Memory B cell (primary cell): ENCODE measurements at regions not wholly inside any gene's neighbourhood (a gene's known extent, or its start where the extent isn't known, plus 50 kb on each side); places are given as distances from the start of the nearest gene placed in this dataset.
"Not testable (repeated sequence)": the region's sequence is repeated elsewhere in the genome, so short reads cannot be mapped to it uniquely, and the experiment has no call there.

Experiments
- ATAC-seq: fragments of 150-1000 bp; cut with Tn5 transposase; 2 replicates; pipeline ENCODE4 v1.10.0; 2021; ENCODE audit warnings: low read depth, mild to moderate bottlenecking, moderate library complexity
- DNase-seq, 2 donors: peaks; one replicate each; pipeline ENCODE4 v3.0.0; 2022; ENCODE audit warnings: low spot score in 2 of 2
- H3K27ac Mint-ChIP-seq: one replicate; pipeline ENCODE4 v1.8.0; 2022; ENCODE audit warnings: mild to moderate bottlenecking, moderate library complexity, mixed read lengths
- H3K27me3 Mint-ChIP-seq: one replicate; pipeline ENCODE4 v1.8.0; 2022; ENCODE audit warnings: mixed read lengths
- H3K36me3 Mint-ChIP-seq: one replicate; pipeline ENCODE4 v1.8.0; 2022; ENCODE audit warnings: mild to moderate bottlenecking, mixed read lengths
- H3K4me1 Mint-ChIP-seq: one replicate; pipeline ENCODE4 v1.8.0; 2022; ENCODE audit warnings: mixed read lengths
- H3K4me3 Mint-ChIP-seq: one replicate; pipeline ENCODE4 v1.8.0; 2022; ENCODE audit warnings: mild to moderate bottlenecking, moderate library complexity, mixed read lengths
- H3K9me3 Mint-ChIP-seq: one replicate; pipeline ENCODE4 v1.8.0; 2022; ENCODE audit warnings: mixed read lengths

- ATAC-seq (no peak), DNase-seq (no peak)
- peaks cover 2% of the 10 kb centered on the region for H3K4me1 Mint-ChIP-seq
- H3K36me3 Mint-ChIP-seq: no peaks in the 10 kb centered on the region
- H3K27ac Mint-ChIP-seq: no peak overlapping the region
- peaks cover 4% of the 10 kb centered on the region for H3K9me3 Mint-ChIP-seq
- no peak overlapping the region for H3K4me3 Mint-ChIP-seq
- H3K27me3 Mint-ChIP-seq: peaks cover 3% of the 10 kb centered on the region
Observed at GRCh38 chr7:101723835-101724234, 93.6 kb upstream of the CUX1 start.

DNA sequence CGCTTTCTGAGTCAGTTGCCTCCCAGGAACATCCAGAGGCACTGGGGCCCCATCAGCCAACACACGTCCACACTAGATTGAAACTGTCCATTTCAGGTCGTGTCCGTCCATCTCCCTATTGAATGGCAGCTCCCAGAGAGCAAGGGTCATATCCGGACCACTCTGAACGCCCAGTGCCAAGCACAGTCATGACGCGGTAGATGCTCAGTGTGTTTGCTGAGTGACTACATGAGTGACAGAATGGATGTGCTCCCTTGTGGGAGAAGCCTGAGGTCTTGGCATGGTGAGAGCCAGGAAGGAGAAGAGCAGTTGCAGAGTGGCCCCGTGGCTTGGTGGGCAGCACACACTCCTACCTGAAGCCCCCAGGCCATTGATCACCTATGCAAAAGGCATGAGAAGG is 92.5 kb upstream of the CUX1 start:
- DNase-seq (no peak), ATAC-seq (no peak)
- no peak overlapping the region for H3K4me3 Mint-ChIP-seq
- H3K27me3 Mint-ChIP-seq: no peaks in the 10 kb centered on the region
- H3K27ac Mint-ChIP-seq: no peak overlapping the region
- peaks cover 2% of the 10 kb centered on the region for H3K4me1 Mint-ChIP-seq
- peaks cover 4% of the 10 kb centered on the region for H3K9me3 Mint-ChIP-seq
- H3K36me3 Mint-ChIP-seq: no peaks in the 10 kb centered on the region

GRCh38 chr7:101725921-101726320 is 91.5 kb upstream of the CUX1 start:
- Mint-ChIP-seq H3K27ac (no peak overlapping the region), H3K9me3 (peaks cover 4% of the 10 kb centered on the region), H3K4me3 (no peak overlapping the region), H3K36me3 (no peaks in the 10 kb centered on the region), H3K4me1 (peaks cover 2% of the 10 kb centered on the region), H3K27me3 (no peaks in the 10 kb centered on the region)
- DNase-seq (no peak), ATAC-seq (no peak)

GRCh38 chr7:101727184-101727583 is 90.2 kb upstream of the CUX1 start:
- Mint-ChIP-seq H3K36me3 (no peaks in the 10 kb centered on the region), H3K9me3 (peaks cover 4% of the 10 kb centered on the region), H3K27ac (no peak overlapping the region), H3K4me3 (no peak overlapping the region), H3K27me3 (peaks cover 4% of the 10 kb centered on the region), H3K4me1 (peaks cover 2% of the 10 kb centered on the region)
- DNase-seq (no peak), ATAC-seq (no peak)

DNA sequence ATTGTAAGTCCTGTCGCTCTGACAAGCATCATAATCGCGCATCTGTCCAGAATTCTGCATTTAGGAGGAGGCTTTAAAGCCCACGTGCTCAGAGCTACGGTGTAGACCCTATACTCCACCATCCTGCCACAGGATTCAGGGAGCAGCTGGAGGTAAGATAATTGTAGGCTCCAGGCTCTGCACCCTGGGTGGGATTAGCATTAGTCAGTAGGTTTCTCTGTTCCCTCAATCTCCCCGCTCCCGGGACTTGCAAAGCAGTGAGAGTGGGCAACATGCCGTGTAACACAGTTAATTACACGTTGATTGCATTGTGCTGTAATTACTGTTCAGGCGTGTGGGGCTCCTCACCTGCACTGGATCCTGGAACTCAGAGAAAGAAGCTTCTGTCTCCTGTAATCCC is 89.3 kb upstream of the CUX1 start:
- Mint-ChIP-seq H3K36me3 (no peaks in the 10 kb centered on the region), H3K4me1 (peaks cover 2% of the 10 kb centered on the region), H3K9me3 (peaks cover 4% of the 10 kb centered on the region), H3K27me3 (peaks cover 4% of the 10 kb centered on the region), H3K27ac (no peak overlapping the region), H3K4me3 (no peak overlapping the region)
- ATAC-seq: no peak
- no peak for DNase-seq

GRCh38 chr7:101728873-101729240 is 88.6 kb upstream of the CUX1 start:
- H3K27ac Mint-ChIP-seq, H3K27me3 Mint-ChIP-seq, DNase-seq, H3K36me3 Mint-ChIP-seq, H3K4me1 Mint-ChIP-seq, H3K4me3 Mint-ChIP-seq, H3K9me3 Mint-ChIP-seq, ATAC-seq: not testable (repeated sequence)

DNA sequence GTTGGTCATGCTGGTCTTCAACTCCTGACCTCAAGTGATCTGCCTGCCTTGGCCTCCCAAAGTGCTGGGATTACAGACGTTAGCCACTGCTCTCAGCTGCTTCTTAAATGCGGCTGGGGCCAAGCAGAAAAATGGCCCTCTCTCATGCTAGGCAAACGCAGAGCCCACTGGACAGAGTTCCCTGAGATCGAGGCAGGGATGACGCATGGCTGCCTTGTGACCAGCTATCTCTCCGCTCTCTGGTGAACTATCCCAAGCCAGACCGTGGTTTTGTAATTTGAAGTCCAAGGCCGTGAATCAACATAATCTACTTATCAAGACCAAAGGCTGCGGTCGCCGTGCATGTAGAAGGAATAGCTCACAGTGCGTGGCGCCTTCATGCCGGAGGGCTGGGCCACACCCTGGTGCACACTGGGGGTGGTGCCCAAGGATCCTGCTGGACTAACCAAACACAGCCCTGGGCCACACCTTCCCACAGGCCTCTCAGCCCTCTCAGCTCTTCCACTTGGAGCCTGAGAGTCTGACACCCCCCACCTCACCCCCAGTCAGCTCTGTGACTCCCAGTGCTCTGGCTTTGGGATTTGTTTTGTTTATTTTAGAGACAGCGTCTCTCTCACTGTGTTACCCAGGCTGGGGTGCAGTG is 88.1 kb upstream of the CUX1 start:
- no peak for ATAC-seq
- no peaks in the 10 kb centered on the region for H3K36me3 Mint-ChIP-seq
- H3K9me3 Mint-ChIP-seq: no peaks in the 10 kb centered on the region
- H3K27me3 Mint-ChIP-seq: peaks cover 4% of the 10 kb centered on the region
- no peak for DNase-seq
- H3K27ac Mint-ChIP-seq: no peak overlapping the region
- no peak overlapping the region for H3K4me3 Mint-ChIP-seq
- peaks cover 2% of the 10 kb centered on the region for H3K4me1 Mint-ChIP-seq

- peaks cover 7% of the 10 kb centered on the region for H3K27me3 Mint-ChIP-seq
- no peaks in the 10 kb centered on the region for H3K9me3 Mint-ChIP-seq
- peaks cover 2% of the 10 kb centered on the region for H3K36me3 Mint-ChIP-seq
- no peak for DNase-seq
- no peak for ATAC-seq
- peaks cover 2% of the 10 kb centered on the region for H3K4me1 Mint-ChIP-seq
- no peak overlapping the region for H3K27ac Mint-ChIP-seq
- no peak overlapping the region for H3K4me3 Mint-ChIP-seq
Observed at GRCh38 chr7:101731502-101732084, 85.8 kb upstream of the CUX1 start.

- no peak for DNase-seq
- Mint-ChIP-seq H3K27ac (no peak overlapping the region), H3K27me3 (peaks cover 7% of the 10 kb centered on the region), H3K4me1 (no peaks in the 10 kb centered on the region), H3K4me3 (peak overlapping the region; percentile 57), H3K9me3 (no peaks in the 10 kb centered on the region), H3K36me3 (peaks cover 2% of the 10 kb centered on the region)
- ATAC-seq: peak; percentile 29
Observed at GRCh38 chr7:101733713-101734475, 83.5 kb upstream of the CUX1 start.

DNA sequence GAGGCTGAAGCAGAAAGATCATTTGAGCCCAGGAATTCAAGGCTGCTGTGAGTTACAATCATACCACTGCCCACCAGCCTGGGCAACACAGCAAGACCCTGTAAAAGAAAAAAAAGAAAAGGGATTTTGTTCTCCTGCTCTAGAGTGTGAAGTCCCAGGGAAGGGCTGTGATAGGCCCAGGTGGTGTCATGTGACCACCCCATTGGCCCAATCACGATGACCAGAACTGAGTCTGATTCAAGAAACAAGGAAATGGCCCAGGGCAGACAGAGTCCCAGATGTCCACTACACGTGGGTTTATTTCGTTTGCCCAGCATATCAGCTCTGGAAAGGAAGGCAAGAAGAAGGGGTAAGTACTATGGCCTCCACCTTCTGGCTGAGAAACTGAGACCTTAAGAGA is 81.3 kb upstream of the CUX1 start:
- peaks cover 14% of the 10 kb centered on the region for H3K4me1 Mint-ChIP-seq
- no peaks in the 10 kb centered on the region for H3K9me3 Mint-ChIP-seq
- no peak for DNase-seq
- H3K27ac Mint-ChIP-seq: no peak overlapping the region
- ATAC-seq: no peak
- peaks cover 5% of the 10 kb centered on the region for H3K27me3 Mint-ChIP-seq
- peaks cover 2% of the 10 kb centered on the region for H3K36me3 Mint-ChIP-seq
- no peak overlapping the region for H3K4me3 Mint-ChIP-seq

DNA sequence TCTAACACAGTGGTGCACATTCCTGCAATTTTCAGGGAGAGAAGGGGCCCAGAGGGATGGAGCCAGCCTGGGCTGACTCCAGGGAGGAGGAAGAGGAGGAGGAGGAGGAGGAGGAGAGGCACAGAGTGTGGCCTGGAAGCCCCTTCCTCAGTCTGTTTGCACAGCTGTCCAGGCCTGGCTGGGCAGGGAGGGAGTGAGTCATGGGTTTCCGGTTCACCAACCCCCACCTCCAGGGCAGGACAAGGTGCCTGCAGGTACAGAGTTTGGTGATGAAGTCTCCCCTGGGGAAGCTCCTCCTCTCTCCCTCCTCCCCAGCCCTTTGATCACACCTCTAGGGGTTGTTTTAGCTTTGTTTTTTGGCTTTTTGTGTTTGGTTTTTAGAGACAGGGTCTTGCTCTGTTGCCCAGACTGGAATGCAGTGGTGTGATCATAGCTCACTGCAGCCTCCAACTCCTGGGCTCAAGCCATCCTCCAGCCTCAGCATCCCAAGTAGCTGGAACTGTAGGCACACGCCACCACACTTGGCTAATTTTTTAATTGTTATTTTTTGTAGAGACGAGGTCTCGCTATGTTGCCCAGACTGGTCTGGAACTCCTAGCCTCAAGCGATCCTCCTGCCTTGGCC is 77.5 kb upstream of the CUX1 start:
- Mint-ChIP-seq H3K27me3 (peaks cover 2% of the 10 kb centered on the region), H3K36me3 (peaks cover 2% of the 10 kb centered on the region), H3K9me3 (no peaks in the 10 kb centered on the region), H3K4me1 (peaks cover 16% of the 10 kb centered on the region), H3K27ac (no peak overlapping the region), H3K4me3 (no peak overlapping the region)
- no peak for ATAC-seq
- DNase-seq: no peak

- DNase-seq: peak; percentile 17 to 22
- H3K4me3 Mint-ChIP-seq: peak overlapping the region; percentile 61
- H3K9me3 Mint-ChIP-seq: no peaks in the 10 kb centered on the region
- no peak overlapping the region for H3K27ac Mint-ChIP-seq
- peaks cover 16% of the 10 kb centered on the region for H3K4me1 Mint-ChIP-seq
- H3K36me3 Mint-ChIP-seq: no peaks in the 10 kb centered on the region
- ATAC-seq: peak; percentile 67
- no peaks in the 10 kb centered on the region for H3K27me3 Mint-ChIP-seq
Observed at GRCh38 chr7:101740981-101741725, 76.3 kb upstream of the CUX1 start.

GRCh38 chr7:101743241-101743994 is 74.0 kb upstream of the CUX1 start:
- H3K9me3 Mint-ChIP-seq: no peaks in the 10 kb centered on the region
- peak; percentile 63 for ATAC-seq
- H3K4me3 Mint-ChIP-seq: peak overlapping the region; percentile 86
- peaks cover 20% of the 10 kb centered on the region for H3K4me1 Mint-ChIP-seq
- no peaks in the 10 kb centered on the region for H3K36me3 Mint-ChIP-seq
- no peaks in the 10 kb centered on the region for H3K27me3 Mint-ChIP-seq
- peak overlapping the region; percentile 47 for H3K27ac Mint-ChIP-seq
- peak; percentile 52 to 59 for DNase-seq
